RCC 7860 (cell line): ENCODE measurements at regions not wholly inside any gene's neighbourhood (a gene's known extent, or its start where the extent isn't known, plus 50 kb on each side); places are given as distances from the start of the nearest gene placed in this dataset.
A peak's percentile ranks its signal among the peaks of the same experiment; 100 is the strongest.

Experiments used
- DNase-seq: peaks from one replicate; pipeline ENCODE4 v3.0.0-alpha.2; 2015; ENCODE audit warnings: low spot score
- FAIRE-seq: peaks from 2 replicates; lab custom pipeline; 2012; peaks lifted over from hg19 to GRCh38; lab: Jason Lieb, UNC

DNA sequence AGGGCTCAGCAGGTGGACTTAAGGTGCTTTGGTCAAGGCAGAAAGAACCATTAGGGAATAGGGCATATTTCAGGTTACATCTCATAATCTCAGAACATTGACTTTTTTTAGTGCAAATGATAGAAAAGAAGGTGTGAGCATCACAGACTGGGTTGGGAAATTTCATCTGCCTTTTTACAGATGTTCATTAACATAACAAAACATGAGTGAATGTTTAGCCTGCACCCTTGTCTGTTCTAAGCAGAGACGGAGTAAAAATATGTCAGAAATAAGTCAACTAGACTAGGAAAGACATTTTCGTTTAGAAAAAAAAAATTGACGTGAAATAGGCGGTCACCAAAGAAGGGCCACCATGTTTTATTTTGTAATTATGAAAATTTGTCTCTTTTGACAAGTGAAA is 127.5 kb upstream of the CDH13 start:
- DNase-seq (no peak), FAIRE-seq (no peak)

DNA sequence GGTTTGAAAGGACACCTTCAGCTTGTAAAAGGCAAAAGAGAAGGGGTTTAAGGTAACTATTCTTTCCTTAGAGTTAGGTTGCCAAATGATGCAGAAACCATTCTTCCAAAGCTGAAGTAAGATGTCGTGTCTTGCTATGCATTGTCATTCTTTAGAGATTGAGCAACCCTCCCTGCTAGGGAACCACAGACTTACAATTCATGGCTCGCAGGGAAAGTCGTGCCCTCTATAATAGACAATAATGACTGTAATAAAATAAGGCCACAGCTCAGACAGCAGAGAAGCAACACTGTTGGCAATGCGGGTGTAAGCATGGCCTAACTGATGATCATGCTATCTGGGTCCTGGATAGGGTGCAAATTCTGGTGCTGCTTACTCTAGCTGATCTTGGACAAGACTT is 129.6 kb upstream of the CDH13 start:
- no peak for DNase-seq
- no peak for FAIRE-seq

DNA sequence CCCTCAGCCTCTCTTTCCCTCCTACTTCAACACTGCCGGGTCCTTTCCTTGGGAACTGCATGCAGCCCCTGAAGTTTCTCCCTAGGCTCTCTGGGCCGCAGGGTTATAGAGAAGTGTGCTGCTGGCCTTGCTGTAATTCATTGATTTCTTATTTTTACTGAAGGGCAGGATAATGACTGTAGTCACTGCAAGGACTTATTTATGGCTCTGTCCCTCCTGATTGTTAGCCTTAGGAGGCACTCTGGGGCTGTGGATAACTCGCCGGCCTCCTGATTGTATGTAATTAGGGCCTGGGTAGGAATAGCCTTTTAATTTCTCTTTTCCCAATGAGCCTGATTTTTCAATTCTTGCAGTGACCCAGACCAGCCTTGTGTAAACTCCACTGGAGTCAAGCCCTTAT is 138.3 kb upstream of the CDH13 start:
- no peak for FAIRE-seq
- DNase-seq = no peak

DNA sequence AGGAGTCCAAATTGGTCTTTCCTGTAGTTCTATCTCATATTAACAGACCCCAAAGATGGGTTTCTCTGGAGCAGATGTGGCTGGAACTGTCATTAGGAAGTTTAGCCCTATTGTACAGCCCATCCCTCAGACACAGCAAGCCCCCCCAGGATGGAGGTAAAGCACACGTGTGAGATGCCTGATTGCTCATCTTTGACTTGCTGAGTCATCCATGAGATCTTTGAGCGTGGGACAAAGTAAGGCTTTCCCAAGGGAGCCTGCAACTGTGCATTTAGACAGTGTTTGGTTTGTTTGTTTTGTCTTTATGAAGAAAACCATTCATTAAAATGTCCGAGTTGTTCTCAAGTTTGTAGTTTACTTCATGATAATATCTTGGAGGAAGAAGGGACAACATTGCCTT is 145.3 kb upstream of the CDH13 start:
- DNase-seq (no peak), FAIRE-seq (no peak)

DNA sequence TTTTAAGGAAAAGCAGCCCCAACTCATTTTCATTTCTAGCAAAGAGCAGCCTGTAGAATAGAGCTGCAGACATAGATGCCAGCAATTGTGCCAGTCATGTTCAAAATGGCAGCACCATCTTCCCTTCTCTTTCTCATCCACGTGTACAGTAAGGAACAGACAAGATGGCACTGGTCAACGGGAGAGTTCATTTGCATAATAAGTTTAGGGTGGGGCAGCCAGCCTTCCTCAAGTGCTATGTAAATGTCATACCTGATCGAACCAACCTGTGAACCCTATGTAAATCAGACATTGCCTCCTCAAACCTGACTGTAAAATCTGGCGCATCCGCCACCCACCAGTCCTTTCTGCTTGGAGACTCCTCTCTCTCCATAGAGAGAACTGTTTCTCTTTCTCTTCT is 150.0 kb upstream of the CDH13 start:
- DNase-seq = no peak
- no peak for FAIRE-seq

DNA sequence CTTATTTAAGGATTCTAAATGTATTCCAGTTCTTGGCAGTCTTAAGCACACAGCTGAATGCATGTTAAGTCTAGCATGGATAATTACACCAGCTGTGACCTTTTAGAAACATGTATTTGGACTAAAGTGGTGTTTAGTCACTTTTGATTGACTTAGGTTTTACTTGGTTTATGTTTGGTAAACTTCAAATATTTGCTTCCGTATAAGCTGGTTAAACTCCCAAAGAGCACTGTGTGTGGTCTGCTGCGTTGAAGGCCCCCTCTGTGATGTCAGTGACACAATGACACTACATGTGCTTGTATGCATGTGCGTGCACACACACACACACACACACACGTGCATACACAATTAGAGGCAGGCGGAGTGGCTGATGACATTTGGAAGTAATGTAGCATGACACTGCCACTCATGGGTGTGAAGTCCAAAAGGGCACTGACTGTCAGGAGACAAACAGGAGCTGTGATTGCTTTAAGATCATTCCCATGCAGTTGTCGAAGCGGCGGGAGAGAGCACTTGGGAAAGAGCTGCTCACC is 156.1 kb upstream of the CDH13 start:
- DNase-seq = no peak
- FAIRE-seq = no peak

DNA sequence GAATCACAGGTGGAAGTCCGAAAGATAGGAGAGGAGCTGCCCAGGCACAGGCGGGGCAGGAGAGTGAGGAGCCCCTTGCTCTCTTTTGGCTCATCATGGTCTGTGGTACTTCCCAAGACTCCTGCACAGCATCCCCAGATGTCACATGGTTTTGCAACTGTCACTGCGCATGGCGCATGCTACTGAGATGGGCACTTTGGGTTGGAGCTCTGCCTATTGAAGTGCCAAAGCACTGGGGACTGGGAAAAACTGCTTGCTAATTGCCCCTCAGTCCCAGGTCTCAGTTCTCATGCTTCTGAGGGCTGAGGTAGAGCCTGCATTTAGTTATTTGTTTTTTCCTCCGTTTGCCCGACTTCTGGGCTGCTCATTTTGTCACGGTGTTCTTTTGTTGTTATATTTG is 156.8 kb upstream of the CDH13 start:
- DNase-seq (no peak), FAIRE-seq (no peak)

DNA sequence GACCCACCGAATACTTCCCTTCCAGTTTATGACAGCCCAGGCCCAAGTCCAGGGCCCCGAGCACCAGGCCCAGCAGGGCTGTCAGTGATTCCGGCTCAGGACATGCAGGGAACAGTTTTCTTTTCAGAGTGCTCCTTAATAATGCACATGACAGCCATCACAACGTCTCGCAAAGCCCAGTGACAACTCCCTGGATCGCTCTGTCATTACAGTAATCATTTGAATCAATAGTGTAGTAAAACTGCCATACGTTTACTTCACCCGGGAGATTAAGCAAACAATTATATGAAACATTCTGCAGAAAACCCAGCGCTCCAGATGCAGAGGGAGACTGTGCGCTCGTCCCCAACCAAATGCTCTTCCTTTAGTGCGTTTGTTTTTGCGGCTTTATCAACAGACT is 162.6 kb upstream of the CDH13 start:
- DNase-seq (no peak), FAIRE-seq (no peak)

DNA sequence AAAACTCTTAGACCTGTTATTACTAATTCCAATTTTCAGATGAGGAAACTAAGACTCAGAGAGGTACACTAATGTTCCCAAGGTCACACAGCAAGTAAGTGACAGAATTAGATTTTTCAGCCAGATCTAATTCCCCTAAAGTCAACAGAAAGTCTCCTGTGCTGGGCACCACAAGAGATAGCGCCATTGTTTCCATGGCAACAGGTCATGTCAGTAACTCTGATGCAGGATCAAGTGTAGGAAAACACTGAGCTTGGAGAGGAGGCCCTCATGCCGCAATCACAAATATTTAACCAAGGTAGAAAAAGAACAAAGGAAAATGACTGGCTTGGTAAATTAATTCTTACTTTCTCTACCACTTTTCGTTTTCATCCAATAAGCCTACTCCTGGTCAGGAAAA is 166.0 kb upstream of the CDH13 start:
- FAIRE-seq (no peak), DNase-seq (no peak)

DNA sequence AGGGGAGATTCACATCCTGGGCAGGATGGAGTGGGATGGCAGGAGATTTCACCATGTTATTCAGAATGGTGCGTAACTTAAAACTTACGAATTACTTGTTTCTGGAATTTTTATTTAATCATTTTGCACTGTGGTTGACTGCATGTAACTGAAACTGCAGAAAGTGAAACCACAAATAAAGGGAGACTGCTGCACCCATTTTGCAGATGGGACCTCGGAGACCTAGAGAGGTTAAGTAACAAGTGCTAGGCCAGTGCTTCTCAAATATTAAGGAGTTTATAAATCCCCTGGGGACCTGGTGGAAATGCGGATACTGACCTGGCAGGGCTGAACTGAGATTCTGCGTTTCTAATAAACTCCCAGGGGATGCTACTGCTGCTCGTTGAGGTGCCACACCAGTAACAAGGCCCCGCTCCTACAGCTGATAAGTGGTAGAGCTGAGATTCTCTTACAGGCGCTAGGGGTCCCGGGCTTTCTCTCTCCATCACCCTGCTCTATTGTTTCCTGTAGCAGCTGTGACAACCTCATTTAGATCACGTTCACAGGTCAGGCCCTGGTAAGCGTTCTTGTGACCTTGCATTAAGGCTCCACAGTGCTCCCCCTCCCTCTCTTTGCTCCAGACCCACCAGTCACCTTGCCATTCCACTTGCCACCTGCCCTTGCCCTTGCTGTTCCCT is 167.1 kb upstream of the CDH13 start:
- no peak for DNase-seq

DNA sequence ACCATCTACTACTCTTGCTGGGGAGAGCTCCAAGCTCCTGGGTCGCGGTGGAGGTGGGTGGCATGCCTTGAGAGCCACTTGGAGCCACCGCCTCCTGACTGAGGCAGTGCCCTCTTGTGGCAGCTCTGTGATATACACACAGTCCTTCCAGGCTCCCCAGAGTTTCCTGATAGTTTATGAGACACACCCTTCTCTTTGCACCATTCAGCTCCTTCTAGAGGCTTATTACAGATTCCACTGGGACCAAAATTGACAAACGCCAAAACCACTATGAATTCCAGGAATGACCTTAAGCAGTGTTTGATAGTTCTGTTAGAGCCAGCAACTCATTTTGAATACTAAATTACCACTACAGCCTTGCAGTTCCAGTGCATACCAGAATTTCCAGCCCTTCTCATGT is 170.1 kb upstream of the CDH13 start:
- DNase-seq = peak; percentile 27
- no peak for FAIRE-seq

More for the DNA sequence above, 167.1 kb upstream of the CDH13 start:
- FAIRE-seq = no peak

DNA sequence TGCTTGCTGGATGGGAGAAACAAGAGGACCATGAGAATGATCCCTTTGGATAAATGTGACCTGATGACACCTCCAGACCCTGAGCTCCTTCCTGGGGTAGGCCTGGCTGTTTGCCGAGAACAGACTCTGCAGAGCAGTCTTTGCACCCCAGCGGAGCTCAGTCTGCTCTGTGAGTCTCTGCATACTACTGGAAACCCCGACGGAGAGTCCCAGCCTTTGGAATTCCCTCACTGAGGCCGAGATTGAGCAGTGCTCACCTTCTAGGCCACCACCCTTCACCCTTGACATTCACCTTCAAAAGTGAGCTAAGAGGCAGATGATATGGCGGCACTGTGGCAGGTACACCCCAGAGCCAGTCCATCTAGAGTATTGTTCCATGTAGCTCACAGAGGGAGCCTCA is 172.2 kb upstream of the CDH13 start:
- FAIRE-seq = no peak
- no peak for DNase-seq

DNA sequence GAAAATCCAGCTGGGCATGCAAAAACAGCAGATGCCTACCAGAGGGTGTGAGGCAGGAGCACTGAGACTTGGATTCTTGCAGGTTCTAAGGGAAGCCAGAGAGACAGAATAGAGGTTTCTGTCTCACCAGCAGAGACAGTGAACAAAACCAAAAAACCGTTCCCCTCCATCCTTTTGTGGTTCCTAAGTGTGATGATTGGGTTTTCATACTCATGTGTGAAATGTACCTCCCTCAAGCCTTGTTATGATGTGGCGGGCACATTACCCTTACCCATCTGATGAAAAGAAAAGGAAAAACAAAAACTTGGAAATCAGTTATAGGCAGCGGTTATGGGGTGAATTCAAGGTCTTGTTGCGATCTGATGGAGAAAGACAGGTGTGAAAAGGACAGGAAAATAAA is 172.6 kb upstream of the CDH13 start:
- FAIRE-seq (no peak), DNase-seq (no peak)

DNA sequence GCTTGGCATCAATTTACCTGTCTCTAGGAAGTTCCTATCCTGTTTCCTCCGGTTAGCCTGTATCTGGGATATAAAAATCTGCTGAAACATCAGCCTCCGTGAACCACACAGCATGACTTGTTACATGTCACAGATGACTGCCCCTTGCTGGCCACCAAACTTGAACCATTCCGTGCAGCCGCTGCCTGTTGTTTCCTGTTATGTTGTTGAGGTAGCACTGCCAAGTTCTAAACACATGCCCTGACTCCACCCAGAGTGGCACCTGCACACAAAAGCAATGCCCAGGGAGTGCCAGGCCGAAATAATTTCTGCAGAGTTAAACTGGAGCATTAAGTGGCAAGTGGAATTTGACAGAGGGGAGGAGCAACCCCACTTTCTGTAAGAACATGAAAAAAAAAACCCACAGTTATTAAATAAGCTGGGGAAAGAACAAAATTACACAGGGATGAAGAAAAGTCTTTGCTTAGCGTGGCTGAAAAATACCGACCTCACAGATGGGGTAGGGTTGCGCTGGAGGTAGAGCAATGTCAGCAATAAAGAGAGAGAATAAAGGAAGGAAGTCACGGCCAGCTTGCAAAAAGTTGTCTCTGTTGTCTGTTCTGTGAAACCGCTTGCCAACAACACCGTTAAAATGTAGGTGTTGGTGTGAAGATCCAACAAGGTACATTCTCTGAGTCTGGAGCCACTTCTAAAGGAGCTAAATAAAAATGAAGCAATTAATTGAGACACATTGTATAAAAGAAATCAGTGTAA is 174.6 kb upstream of the CDH13 start:
- DNase-seq = no peak

DNA sequence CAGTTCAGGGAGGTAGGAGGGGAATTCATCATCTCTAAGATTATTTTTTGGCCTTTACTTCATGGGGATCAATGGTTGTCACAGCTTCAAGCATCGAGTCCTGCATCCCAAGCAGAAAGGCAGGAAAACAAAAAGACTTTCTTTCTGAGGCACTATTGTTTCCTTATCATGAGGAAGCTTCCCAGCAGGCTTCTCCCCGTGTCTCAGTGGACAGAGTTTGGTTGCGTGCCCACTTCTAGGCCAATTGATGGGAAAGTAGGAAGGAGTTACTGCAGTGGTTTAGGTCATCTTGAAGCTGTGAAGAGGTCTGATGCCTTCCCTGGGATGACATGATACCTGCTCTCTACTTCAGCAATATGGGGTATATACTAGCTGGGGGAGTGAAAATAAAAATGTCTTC is 175.3 kb upstream of the CDH13 start:
- DNase-seq (no peak), FAIRE-seq (no peak)

More for the DNA sequence above, 174.6 kb upstream of the CDH13 start:
- no peak for FAIRE-seq

DNA sequence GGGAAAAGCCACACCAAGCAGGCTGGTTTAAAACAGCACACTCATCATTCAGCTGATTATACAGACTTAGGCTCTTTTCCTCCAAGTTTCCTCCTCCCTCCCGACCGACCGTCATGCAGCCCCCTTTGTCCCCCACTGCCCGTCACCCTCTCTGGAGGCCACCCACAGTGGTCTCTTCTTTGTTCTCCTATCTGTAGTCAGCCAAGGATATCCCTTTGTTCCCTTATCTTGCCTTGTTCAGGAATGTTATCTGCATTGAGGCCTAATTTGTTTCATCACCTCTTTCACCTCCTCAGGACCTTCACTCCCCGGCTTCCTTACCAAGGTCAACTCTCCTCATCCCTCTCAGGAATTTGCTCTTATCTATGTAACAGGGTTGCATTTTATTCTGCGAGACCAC is 186.4 kb upstream of the CDH13 start:
- DNase-seq (no peak), FAIRE-seq (no peak)

DNA sequence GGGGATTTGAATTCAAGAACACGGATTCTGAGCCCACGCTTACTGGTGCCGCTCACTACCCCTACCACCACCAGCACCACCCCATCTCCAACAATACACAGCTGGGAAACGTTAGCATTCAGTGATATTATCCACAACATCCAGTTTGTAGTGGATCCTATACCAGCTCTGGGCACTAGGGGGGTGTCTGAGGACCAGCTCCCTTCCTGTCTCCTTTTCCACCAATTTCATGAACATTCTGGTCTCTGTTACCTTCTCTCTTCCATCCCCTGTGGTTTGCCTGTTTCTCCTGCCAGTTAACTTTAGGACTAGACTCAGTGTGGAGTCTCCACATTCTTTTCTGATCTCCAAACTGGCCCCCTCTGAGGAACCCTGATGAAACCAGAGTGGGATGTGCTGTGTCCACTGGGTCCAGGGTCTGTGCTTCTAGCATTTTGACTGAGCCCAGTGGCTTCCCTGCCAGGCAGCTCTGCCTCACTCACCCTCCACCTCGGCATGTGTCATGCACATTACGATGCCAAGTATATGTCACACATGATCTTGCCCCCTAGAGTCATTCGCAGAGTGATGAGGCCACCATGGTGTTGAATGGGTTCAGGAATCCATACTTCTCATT is 187.0 kb upstream of the CDH13 start:
- FAIRE-seq (no peak), DNase-seq (no peak)

DNA sequence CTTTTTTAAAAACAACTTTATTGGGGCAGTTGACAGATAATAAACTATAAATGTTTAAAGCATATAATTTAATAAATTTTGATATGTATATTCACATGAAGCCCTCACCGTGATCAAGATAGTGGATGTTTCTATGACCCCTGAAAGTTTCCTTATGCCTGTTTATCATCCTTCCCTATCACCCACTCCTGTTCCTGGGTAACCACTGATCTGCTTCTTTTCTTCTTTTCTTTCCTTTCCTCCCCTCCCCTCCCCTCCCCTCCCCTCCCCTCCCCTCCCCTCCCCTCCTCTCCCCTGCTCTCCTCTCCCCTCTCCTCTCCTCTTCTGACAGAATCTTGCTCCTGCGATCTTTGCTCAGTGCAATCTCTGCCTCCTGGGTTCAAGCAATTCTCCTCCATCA is 193.7 kb upstream of the CDH13 start:
- no peak for DNase-seq
- FAIRE-seq = no peak

DNA sequence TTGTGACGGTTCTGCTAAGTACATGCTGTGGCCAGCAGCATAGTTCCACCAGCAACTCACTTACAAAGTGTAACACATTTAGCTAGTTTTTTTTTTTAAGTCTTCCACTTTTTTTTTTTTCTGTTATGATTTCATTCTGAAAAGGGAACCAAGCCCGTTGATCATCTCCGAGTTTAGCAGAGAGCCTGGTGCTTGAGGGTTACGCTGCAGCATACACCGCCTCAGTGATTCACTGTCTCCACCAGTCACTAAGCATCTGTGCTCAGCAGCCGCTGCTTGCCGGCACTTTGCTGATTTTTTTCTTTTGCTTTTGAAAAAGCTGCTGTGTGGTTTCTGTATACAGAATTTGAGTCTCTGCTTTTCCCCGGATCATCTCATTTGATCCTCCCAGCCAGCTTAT is 194.5 kb upstream of the CDH13 start:
- DNase-seq = no peak
- FAIRE-seq = no peak

DNA sequence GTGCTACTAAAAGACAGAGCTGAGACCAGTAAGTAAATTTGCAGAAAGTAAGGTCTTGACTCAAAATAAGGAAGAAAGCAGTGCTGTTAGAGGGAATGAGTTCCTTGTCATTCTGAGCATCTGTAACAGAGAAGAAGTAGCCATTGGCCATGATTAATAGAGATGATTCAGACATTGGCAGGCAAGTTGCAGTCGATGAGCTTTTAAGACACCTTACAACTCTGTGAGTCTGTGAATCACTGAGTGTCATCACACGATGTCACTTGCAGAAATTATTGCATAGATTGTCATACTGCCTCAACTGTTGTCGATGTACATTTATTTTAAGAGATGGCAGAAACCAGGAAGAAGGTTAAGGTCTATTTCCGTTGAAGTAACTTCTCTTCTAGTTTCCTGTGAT is 201.1 kb upstream of the CDH13 start:
- no peak for FAIRE-seq
- no peak for DNase-seq

DNA sequence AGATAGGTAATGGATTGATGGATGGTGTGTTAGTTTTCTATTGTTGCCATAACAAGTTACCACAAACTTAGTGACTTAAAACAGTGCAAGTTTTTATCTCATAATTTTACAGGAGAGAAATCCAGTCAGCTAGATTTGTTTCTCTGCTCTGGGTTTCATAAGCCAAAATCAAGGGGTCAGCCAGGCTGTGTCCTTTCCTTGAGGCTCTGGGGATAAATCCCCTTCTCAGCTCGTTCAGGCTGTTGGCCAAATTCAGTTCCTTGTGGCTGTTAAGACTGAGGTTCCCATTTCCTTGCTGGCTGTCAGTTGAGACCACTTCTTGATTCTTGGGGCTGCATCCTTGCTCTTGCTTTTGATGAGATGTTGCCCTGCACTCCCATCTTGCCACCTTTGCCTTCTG is 204.9 kb upstream of the CDH13 start:
- no peak for DNase-seq
- no peak for FAIRE-seq

DNA sequence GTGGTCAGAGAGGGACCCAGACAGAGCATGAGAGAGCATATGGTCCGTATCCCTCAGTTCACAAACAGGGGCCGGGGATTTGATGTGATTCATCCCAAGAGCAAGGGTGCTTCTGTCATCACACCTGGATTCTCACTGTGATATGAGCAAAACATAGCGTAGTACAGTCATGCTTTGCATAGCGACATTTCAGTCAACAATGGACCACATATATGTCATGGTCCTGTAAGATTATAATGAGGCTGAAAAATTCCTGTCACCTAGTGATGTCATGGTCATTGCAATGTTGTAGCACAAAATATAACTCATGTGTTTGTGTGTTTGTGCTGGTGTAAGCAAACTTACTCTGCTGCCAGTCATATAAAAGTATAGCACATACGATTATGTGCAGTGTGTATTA is 207.4 kb upstream of the CDH13 start:
- DNase-seq (no peak), FAIRE-seq (no peak)
